Neural cell (in vitro differentiated cells): ENCODE measurements at regions not wholly inside any gene's neighbourhood (a gene's known extent, or its start where the extent isn't known, plus 50 kb on each side); places are given as distances from the start of the nearest gene placed in this dataset.

Experiments
- H2AFZ ChIP-seq: fragments of 200-600, 300-800 bp; sonication (generic), shearing (Covaris generic); 2 replicates; pipeline ENCODE4 v1.6.0; 2014; ENCODE audit warnings: low read depth, mild to moderate bottlenecking, antibody characterized with exemption, low read length, moderate library complexity
- H3F3A ChIP-seq: fragments of 200-600 bp; shearing (Covaris generic); 2 replicates; pipeline ENCODE4 v1.6.1; 2016; ENCODE audit warnings: mild to moderate bottlenecking, moderate library complexity, mixed read lengths, antibody characterized with exemption, low read length; ENCODE audit not compliant: insufficient read depth, poor library complexity, severe bottlenecking
- H3K27ac ChIP-seq: fragments of 200-600, 300-800 bp; sonication (generic), shearing (Covaris generic); 2 replicates; pipeline ENCODE4 v1.5.1; 2014; ENCODE audit warnings: mild to moderate bottlenecking, low read length, moderate library complexity
- H3K27me3 ChIP-seq: fragments of 300-800, 200-600 bp; sonication (generic), shearing (Covaris generic); 2 replicates; pipeline ENCODE4 v1.6.0; 2014; ENCODE audit warnings: mild to moderate bottlenecking, low read depth, low read length, moderate library complexity; ENCODE audit not compliant: insufficient read depth
- H3K36me3 ChIP-seq: fragments of 300-800, 200-600 bp; sonication (generic), shearing (Covaris generic); 2 replicates; pipeline ENCODE4 v1.5.1; 2014; ENCODE audit warnings: mild to moderate bottlenecking, antibody characterized with exemption, low read length, moderate library complexity; ENCODE audit not compliant: insufficient read depth
- H3K4me2 ChIP-seq: fragments of 300-800, 200-600 bp; sonication (generic), shearing (Covaris generic); 2 replicates; pipeline ENCODE4 v1.6.0; 2014; ENCODE audit warnings: mild to moderate bottlenecking, low read length
- H3K4me3 ChIP-seq: fragments of 300-800, 200-600 bp; sonication (generic), shearing (Covaris generic); 2 replicates; pipeline ENCODE4 v1.5.1; 2014; ENCODE audit warnings: mild to moderate bottlenecking, low read length, moderate library complexity
- H3K79me2 ChIP-seq: fragments of 200-600 bp; shearing (Covaris generic); replicated peaks from 2 replicates; pipeline ENCODE4 v1.6.0; 2014; ENCODE audit warnings: mild to moderate bottlenecking, low read length, moderate library complexity; ENCODE audit not compliant: insufficient read depth
- H3K9ac ChIP-seq: fragments of 300-800, 200-600 bp; sonication (generic), shearing (Covaris generic); 2 replicates; pipeline ENCODE4 v1.6.1; 2016; ENCODE audit warnings: mild to moderate bottlenecking, low read length, mixed read lengths
- H3K9me2 ChIP-seq: fragments of 200-600 bp; shearing (Covaris generic); 2 replicates; pipeline ENCODE4 v1.6.1; 2016; ENCODE audit warnings: mild to moderate bottlenecking, low read length, mixed read lengths; ENCODE audit not compliant: insufficient read depth
- H3K9me3 ChIP-seq: fragments of 200-600, 300-800 bp; sonication (generic), shearing (Covaris generic); 2 replicates; pipeline ENCODE4 v1.6.1; 2016; ENCODE audit warnings: mild to moderate bottlenecking, mixed run types, low read length, moderate library complexity, mixed read lengths
- H4K20me1 ChIP-seq: fragments of 200-600 bp; shearing (Covaris generic); 2 replicates; pipeline ENCODE4 v1.6.1; 2016; ENCODE audit warnings: mild to moderate bottlenecking, mixed run types; ENCODE audit not compliant: insufficient read depth
- EP300 ChIP-seq: fragments of 450-650 bp; conservative IDR thresholded peaks from 2 replicates; pipeline ENCODE4 v1.6.1; 2014; ENCODE audit warnings: antibody characterized with exemption, mild to moderate bottlenecking, moderate library complexity; ENCODE audit not compliant: poor library complexity, severe bottlenecking
- EZH2 ChIP-seq: fragments of 200-600, 300-800 bp; shearing (Covaris generic), sonication (generic); IDR thresholded peaks from 2 replicates; pipeline ENCODE4 v1.6.1; 2014; ENCODE audit warnings: antibody characterized with exemption, low read length, borderline replicate concordance, mild to moderate bottlenecking; ENCODE audit not compliant: insufficient read depth, poor library complexity, severe bottlenecking
- MXI1 ChIP-seq: fragments of 450-650 bp; conservative IDR thresholded peaks from 2 replicates; pipeline ENCODE4 v1.6.1; 2014; ENCODE audit warnings: antibody characterized with exemption, mild to moderate bottlenecking; ENCODE audit not compliant: poor library complexity, severe bottlenecking
- POLR2AphosphoS5 ChIP-seq: IDR thresholded peaks from 2 replicates; pipeline ENCODE4 v1.6.1; 2012
- RAD21 ChIP-seq: fragments of 450-650 bp; conservative IDR thresholded peaks from 2 replicates; pipeline ENCODE4 v1.6.1; 2014; ENCODE audit warnings: antibody characterized with exemption, mild to moderate bottlenecking, moderate library complexity
- SMC3 ChIP-seq: fragments of 450-650 bp; conservative IDR thresholded peaks from 2 replicates; pipeline ENCODE4 v1.6.1; 2014; ENCODE audit warnings: antibody characterized with exemption, mild to moderate bottlenecking, moderate library complexity; ENCODE audit not compliant: poor library complexity
- TAF1 ChIP-seq: IDR thresholded peaks from 2 replicates; pipeline ENCODE4 v1.6.1; 2012; ENCODE audit warnings: low read depth
- TF ChIP-seq, protein P1 (sequence below): IDR thresholded peaks from 2 replicates; pipeline ENCODE4 v1.6.1; 2012; ENCODE audit warnings: borderline replicate concordance
- TF ChIP-seq, protein P2 (sequence below): fragments of 450-650 bp; IDR thresholded peaks from 2 replicates; pipeline ENCODE4 v1.5.1; 2014; ENCODE audit warnings: antibody characterized with exemption, mild to moderate bottlenecking, moderate library complexity; ENCODE audit not compliant: poor library complexity, severe bottlenecking

DNA sequence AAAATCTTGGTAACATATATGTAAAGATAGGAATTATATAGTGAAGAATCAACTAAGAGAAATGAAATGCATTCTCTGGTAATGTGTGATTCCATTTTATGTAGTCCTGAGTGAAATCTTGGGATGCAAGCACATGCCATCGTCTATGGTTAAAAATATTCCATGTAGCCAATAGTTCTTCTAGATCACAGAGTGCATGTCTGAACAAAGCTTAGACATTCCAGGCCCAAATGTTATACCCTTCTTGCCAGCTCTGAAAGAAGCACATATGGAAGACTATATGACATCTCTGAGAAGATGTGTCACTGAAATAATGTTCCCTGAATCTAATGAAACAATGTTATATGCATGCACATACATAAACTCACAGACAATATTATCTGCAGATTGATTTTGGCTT lies 92.3 kb upstream of the TFPI start:
- H3K9me2 ChIP-seq = peaks cover 3% of the 10 kb centered on the region
- no peak overlapping the region for H3K27ac ChIP-seq
- H3K79me2 ChIP-seq = no peaks in the 10 kb centered on the region
- no peak overlapping the region for H2AFZ ChIP-seq
- H3K36me3 ChIP-seq = no peaks in the 10 kb centered on the region
- no peaks in the 10 kb centered on the region for H4K20me1 ChIP-seq
- no peaks in the 10 kb centered on the region for H3K9me3 ChIP-seq
- H3F3A ChIP-seq = no peaks in the 10 kb centered on the region
- no peak overlapping the region for H3K4me2 ChIP-seq
- no peaks in the 10 kb centered on the region for H3K27me3 ChIP-seq
- H3K4me3 ChIP-seq = no peak overlapping the region
- no peak overlapping the region for H3K9ac ChIP-seq
- TF ChIP-seq RAD21 = no peak
- no peak for TF ChIP-seq TAF1
- TF ChIP-seq, protein P1, sequence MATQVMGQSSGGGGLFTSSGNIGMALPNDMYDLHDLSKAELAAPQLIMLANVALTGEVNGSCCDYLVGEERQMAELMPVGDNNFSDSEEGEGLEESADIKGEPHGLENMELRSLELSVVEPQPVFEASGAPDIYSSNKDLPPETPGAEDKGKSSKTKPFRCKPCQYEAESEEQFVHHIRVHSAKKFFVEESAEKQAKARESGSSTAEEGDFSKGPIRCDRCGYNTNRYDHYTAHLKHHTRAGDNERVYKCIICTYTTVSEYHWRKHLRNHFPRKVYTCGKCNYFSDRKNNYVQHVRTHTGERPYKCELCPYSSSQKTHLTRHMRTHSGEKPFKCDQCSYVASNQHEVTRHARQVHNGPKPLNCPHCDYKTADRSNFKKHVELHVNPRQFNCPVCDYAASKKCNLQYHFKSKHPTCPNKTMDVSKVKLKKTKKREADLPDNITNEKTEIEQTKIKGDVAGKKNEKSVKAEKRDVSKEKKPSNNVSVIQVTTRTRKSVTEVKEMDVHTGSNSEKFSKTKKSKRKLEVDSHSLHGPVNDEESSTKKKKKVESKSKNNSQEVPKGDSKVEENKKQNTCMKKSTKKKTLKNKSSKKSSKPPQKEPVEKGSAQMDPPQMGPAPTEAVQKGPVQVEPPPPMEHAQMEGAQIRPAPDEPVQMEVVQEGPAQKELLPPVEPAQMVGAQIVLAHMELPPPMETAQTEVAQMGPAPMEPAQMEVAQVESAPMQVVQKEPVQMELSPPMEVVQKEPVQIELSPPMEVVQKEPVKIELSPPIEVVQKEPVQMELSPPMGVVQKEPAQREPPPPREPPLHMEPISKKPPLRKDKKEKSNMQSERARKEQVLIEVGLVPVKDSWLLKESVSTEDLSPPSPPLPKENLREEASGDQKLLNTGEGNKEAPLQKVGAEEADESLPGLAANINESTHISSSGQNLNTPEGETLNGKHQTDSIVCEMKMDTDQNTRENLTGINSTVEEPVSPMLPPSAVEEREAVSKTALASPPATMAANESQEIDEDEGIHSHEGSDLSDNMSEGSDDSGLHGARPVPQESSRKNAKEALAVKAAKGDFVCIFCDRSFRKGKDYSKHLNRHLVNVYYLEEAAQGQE = no peak
- TF ChIP-seq, protein P2, sequence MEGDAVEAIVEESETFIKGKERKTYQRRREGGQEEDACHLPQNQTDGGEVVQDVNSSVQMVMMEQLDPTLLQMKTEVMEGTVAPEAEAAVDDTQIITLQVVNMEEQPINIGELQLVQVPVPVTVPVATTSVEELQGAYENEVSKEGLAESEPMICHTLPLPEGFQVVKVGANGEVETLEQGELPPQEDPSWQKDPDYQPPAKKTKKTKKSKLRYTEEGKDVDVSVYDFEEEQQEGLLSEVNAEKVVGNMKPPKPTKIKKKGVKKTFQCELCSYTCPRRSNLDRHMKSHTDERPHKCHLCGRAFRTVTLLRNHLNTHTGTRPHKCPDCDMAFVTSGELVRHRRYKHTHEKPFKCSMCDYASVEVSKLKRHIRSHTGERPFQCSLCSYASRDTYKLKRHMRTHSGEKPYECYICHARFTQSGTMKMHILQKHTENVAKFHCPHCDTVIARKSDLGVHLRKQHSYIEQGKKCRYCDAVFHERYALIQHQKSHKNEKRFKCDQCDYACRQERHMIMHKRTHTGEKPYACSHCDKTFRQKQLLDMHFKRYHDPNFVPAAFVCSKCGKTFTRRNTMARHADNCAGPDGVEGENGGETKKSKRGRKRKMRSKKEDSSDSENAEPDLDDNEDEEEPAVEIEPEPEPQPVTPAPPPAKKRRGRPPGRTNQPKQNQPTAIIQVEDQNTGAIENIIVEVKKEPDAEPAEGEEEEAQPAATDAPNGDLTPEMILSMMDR = no peak

DNA sequence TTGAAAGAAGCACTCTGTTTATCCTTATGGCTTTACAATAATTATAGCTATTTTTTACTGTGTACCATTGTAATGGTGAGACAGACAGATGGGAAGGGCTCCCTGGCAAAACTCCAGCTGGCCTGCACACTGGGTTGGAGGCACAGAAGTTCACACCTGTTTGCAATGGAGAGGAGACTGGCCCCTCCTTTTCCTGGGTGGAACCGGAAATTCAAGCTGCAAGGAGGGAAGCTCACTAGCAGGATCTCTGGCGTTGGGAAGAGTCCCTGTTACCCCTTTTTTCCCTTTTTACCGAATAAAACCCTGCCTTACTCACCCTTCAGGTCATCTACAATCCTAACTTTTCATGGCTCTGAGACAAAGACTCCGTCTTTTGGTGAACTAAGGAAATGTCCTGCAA lies 100.3 kb upstream of the TFPI start:
- Histone ChIP-seq H3K27me3 (no peaks in the 10 kb centered on the region), H2AFZ (no peak overlapping the region), H3K9me3 (no peaks in the 10 kb centered on the region)

More for the DNA sequence above, 100.3 kb upstream of the TFPI start:
- Histone ChIP-seq H3K36me3 (no peaks in the 10 kb centered on the region), H3K9ac (no peak overlapping the region), H3K27ac (no peak overlapping the region), H3F3A (no peaks in the 10 kb centered on the region), H4K20me1 (no peaks in the 10 kb centered on the region), H3K79me2 (no peaks in the 10 kb centered on the region), H3K4me3 (no peak overlapping the region), H3K4me2 (no peak overlapping the region), H3K9me2 (peaks cover 3% of the 10 kb centered on the region)
- TF ChIP-seq TAF1 = no peak
- no peak for TF ChIP-seq EZH2
- TF ChIP-seq MXI1 = no peak
- TF ChIP-seq, protein P1 = no peak
- TF ChIP-seq RAD21 = no peak
- TF ChIP-seq POLR2AphosphoS5 = no peak
- TF ChIP-seq SMC3 = no peak
- no peak for TF ChIP-seq EP300
- TF ChIP-seq, protein P2 = no peak
